ENCODE measurements at regions not wholly inside any gene's neighbourhood (a gene's known extent, or its start where the extent isn't known, plus 50 kb on each side); places are given as distances from the start of the nearest gene placed in this dataset.

DNA sequence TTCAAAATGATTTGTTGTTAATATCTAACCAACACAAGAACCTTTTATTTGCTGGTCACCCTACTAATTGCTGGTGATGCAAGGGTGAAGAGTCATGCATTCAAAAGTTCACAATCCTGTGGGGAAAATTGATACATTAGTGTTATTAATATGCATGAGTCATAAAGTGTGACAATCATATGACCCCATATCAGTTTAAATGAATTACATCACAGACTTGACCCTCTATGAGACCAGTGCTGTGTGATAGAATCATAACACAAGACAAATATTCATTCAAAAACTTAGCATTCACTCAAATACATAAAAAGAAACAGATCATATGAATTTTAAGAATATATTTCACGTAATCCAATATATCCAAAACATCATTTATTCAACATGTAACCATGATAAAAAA, 304.6 kb upstream of the CDH12 start:
- H3K9me3 ChIP-seq (ENCODE audit: low read depth): no peaks in the 10 kb centered on the region
- no peak overlapping the region for H3K4me3 ChIP-seq
- H3K79me2 ChIP-seq: no peaks in the 10 kb centered on the region
- no peaks in the 10 kb centered on the region for H3K27me3 ChIP-seq
- no peaks in the 10 kb centered on the region for H4K20me1 ChIP-seq (ENCODE audit: insufficient read depth, poor library complexity, severe bottlenecking)
- no peaks in the 10 kb centered on the region for H3K4me1 ChIP-seq (ENCODE audit: insufficient read depth)
- no peak for TF ChIP-seq EZH2 (IDR thresholded peaks at IDR 0.05; ENCODE audit: borderline replicate concordance)
- TF ChIP-seq EZH2phosphoT487 (IDR thresholded peaks at IDR 0.05; ENCODE audit: low read depth, severe bottlenecking, unreplicated experiment): no peak
- no peak for TF ChIP-seq CTCF (IDR thresholded peaks at IDR 0.05; ENCODE audit: poor library complexity)
- H2AFZ ChIP-seq: no peak overlapping the region
- H3K27ac ChIP-seq: no peak overlapping the region
- H3K9me2 ChIP-seq (replicated peaks; ENCODE audit: insufficient read depth): no peaks in the 10 kb centered on the region
- 87% methylated on average over 1 of the region's 1 CpG for WGBS (ENCODE audit: low lambda C conversion rate, missing lambda C conversion rate)
- no peaks in the 10 kb centered on the region for H3K36me3 ChIP-seq (replicated peaks; ENCODE audit: insufficient read depth, low read depth)
- no peak overlapping the region for H3K4me2 ChIP-seq
- DNase-seq (ENCODE audit: low spot score): no peak

GRCh38 chr5:23157169-23157568, 304.0 kb upstream of the CDH12 start:
- H3K9me2 ChIP-seq (replicated peaks; ENCODE audit: insufficient read depth): peaks cover 3% of the 10 kb centered on the region
- no peak overlapping the region for H3K27ac ChIP-seq
- no peaks in the 10 kb centered on the region for H3K79me2 ChIP-seq
- no peaks in the 10 kb centered on the region for H3K9me3 ChIP-seq (ENCODE audit: low read depth)
- H3K36me3 ChIP-seq (replicated peaks; ENCODE audit: insufficient read depth, low read depth): no peaks in the 10 kb centered on the region
- 86% methylated on average over 1 of the region's 1 CpG for WGBS (ENCODE audit: low lambda C conversion rate, missing lambda C conversion rate)
- no peaks in the 10 kb centered on the region for H4K20me1 ChIP-seq (ENCODE audit: insufficient read depth, poor library complexity, severe bottlenecking)
- no peak for TF ChIP-seq EZH2 (IDR thresholded peaks at IDR 0.05; ENCODE audit: borderline replicate concordance)
- no peak for TF ChIP-seq CTCF (IDR thresholded peaks at IDR 0.05; ENCODE audit: poor library complexity)
- no peak for TF ChIP-seq EZH2phosphoT487 (IDR thresholded peaks at IDR 0.05; ENCODE audit: low read depth, severe bottlenecking, unreplicated experiment)
- no peak overlapping the region for H3K4me3 ChIP-seq
- DNase-seq (ENCODE audit: low spot score): no peak
- no peak overlapping the region for H2AFZ ChIP-seq
- no peaks in the 10 kb centered on the region for H3K4me1 ChIP-seq (ENCODE audit: insufficient read depth)
- H3K4me2 ChIP-seq: no peak overlapping the region
- H3K27me3 ChIP-seq: no peaks in the 10 kb centered on the region

GRCh38 chr5:23147625-23148024, 294.5 kb upstream of the CDH12 start:
- DNase-seq (ENCODE audit: low spot score): no peak
- Histone ChIP-seq H3K9me3 (ENCODE audit: low read depth) (no peaks in the 10 kb centered on the region), H3K36me3 (replicated peaks; ENCODE audit: insufficient read depth, low read depth) (no peaks in the 10 kb centered on the region), H3K79me2 (no peaks in the 10 kb centered on the region), H3K4me2 (no peak overlapping the region), H3K9me2 (replicated peaks; ENCODE audit: insufficient read depth) (peaks cover 3% of the 10 kb centered on the region), H3K4me1 (ENCODE audit: insufficient read depth) (no peaks in the 10 kb centered on the region), H3K4me3 (no peak overlapping the region), H2AFZ (no peak overlapping the region), H3K27me3 (no peaks in the 10 kb centered on the region), H4K20me1 (ENCODE audit: insufficient read depth, poor library complexity, severe bottlenecking) (no peaks in the 10 kb centered on the region), H3K27ac (no peak overlapping the region)
- WGBS (ENCODE audit: low lambda C conversion rate, missing lambda C conversion rate): 88% methylated on average over 5 of the region's 5 CpGs
- no peak for TF ChIP-seq EZH2phosphoT487 (IDR thresholded peaks at IDR 0.05; ENCODE audit: low read depth, severe bottlenecking, unreplicated experiment)

DNA sequence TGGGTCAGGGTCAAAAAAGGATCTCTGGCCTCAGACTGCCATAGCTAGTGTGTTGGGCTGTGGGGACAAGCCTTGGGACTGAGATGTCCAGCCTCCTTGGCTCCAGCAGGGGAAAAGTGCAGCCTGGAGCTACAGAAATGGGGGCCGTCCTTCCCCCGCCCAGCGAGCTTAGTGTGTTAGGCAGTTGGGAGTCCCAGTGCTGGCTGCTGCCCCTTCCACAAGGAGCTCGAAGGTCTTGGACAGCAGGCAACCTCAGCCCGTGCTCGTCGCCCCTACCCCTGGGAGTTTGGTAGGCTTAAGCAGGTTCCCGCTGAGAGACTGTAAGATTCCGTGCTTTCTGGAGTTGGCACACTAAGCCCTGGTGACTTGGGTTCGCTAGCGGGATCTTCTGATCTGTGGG, 293.0 kb upstream of the CDH12 start:
- H3K36me3 ChIP-seq (replicated peaks; ENCODE audit: insufficient read depth, low read depth): no peaks in the 10 kb centered on the region
- H4K20me1 ChIP-seq (ENCODE audit: insufficient read depth, poor library complexity, severe bottlenecking): no peaks in the 10 kb centered on the region
- WGBS (ENCODE audit: low lambda C conversion rate, missing lambda C conversion rate): 92% methylated on average over 11 of the region's 11 CpGs
- no peak for TF ChIP-seq CTCF (IDR thresholded peaks at IDR 0.05; ENCODE audit: poor library complexity)
- TF ChIP-seq EZH2 (IDR thresholded peaks at IDR 0.05; ENCODE audit: borderline replicate concordance): no peak
- no peak for TF ChIP-seq EZH2phosphoT487 (IDR thresholded peaks at IDR 0.05; ENCODE audit: low read depth, severe bottlenecking, unreplicated experiment)
- no peak overlapping the region for H3K27ac ChIP-seq
- H3K9me2 ChIP-seq (replicated peaks; ENCODE audit: insufficient read depth): no peaks in the 10 kb centered on the region
- no peak overlapping the region for H3K4me3 ChIP-seq
- H3K27me3 ChIP-seq: no peaks in the 10 kb centered on the region
- no peak overlapping the region for H2AFZ ChIP-seq
- no peaks in the 10 kb centered on the region for H3K4me1 ChIP-seq (ENCODE audit: insufficient read depth)
- no peak overlapping the region for H3K4me2 ChIP-seq
- H3K79me2 ChIP-seq: no peaks in the 10 kb centered on the region
- no peaks in the 10 kb centered on the region for H3K9me3 ChIP-seq (ENCODE audit: low read depth)
- no peak for DNase-seq (ENCODE audit: low spot score)

All from hepatocyte (in vitro differentiated cells).